ENCODE measurements at regions not wholly inside any gene's neighbourhood (a gene's known extent, or its start where the extent isn't known, plus 50 kb on each side); places are given as distances from the start of the nearest gene placed in this dataset.

- no peak for TF ChIP-seq CTCF (IDR thresholded peaks at IDR 0.05)
- intact Hi-C loops (cut with DNase I; ENCODE audit: low total_unique reads): no loop called here
- DNase-seq: no peak
Observed at GRCh38 chrX:15939737-15940136, 85.1 kb upstream of the AP1S2 start.

GRCh38 chrX:15938072-15938471, 83.5 kb upstream of the AP1S2 start:
- Histone ChIP-seq H3K27ac (no peak overlapping the region), H3K27me3 (no peaks in the 10 kb centered on the region), H3K4me3 (no peak overlapping the region), H3K9me3 (no peaks in the 10 kb centered on the region), H3K4me1 (no peaks in the 10 kb centered on the region), H3K36me3 (no peaks in the 10 kb centered on the region)
- no peak for DNase-seq
- intact Hi-C loops (cut with DNase I; ENCODE audit: low total_unique reads): no loop called here
- TF ChIP-seq CTCF (IDR thresholded peaks at IDR 0.05): no peak

More at GRCh38 chrX:15939737-15940136, 85.1 kb upstream of the AP1S2 start:
- H3K27ac ChIP-seq: no peak overlapping the region
- H3K36me3 ChIP-seq: no peaks in the 10 kb centered on the region
- H3K4me1 ChIP-seq: no peaks in the 10 kb centered on the region
- no peaks in the 10 kb centered on the region for H3K27me3 ChIP-seq
- H3K4me3 ChIP-seq: no peak overlapping the region
- H3K9me3 ChIP-seq: no peaks in the 10 kb centered on the region

GRCh38 chrX:15931362-15931761, 76.7 kb upstream of the AP1S2 start:
- Histone ChIP-seq H3K4me3 (no peak overlapping the region), H3K27me3 (no peaks in the 10 kb centered on the region), H3K27ac (no peak overlapping the region), H3K36me3 (no peaks in the 10 kb centered on the region), H3K4me1 (no peaks in the 10 kb centered on the region), H3K9me3 (no peaks in the 10 kb centered on the region)
- intact Hi-C loops (cut with DNase I; ENCODE audit: low total_unique reads): no loop called here
- TF ChIP-seq CTCF (IDR thresholded peaks at IDR 0.05): no peak
- no peak for DNase-seq

- TF ChIP-seq CTCF (IDR thresholded peaks at IDR 0.05): no peak
- no peak overlapping the region for H3K4me3 ChIP-seq
- no peak for DNase-seq
- no peaks in the 10 kb centered on the region for H3K9me3 ChIP-seq
- H3K27me3 ChIP-seq: no peaks in the 10 kb centered on the region
- intact Hi-C loops (cut with DNase I; ENCODE audit: low total_unique reads): no loop called here
- no peaks in the 10 kb centered on the region for H3K4me1 ChIP-seq
- H3K36me3 ChIP-seq: no peaks in the 10 kb centered on the region
- no peak overlapping the region for H3K27ac ChIP-seq
Observed at GRCh38 chrX:15930585-15930984, 76.0 kb upstream of the AP1S2 start.

- intact Hi-C loops (cut with DNase I; ENCODE audit: low total_unique reads): no loop called here
- no peak overlapping the region for H3K27ac ChIP-seq
Observed at GRCh38 chrX:15929194-15929593, 74.6 kb upstream of the AP1S2 start.

More at GRCh38 chrX:15929194-15929593, 74.6 kb upstream of the AP1S2 start:
- no peaks in the 10 kb centered on the region for H3K9me3 ChIP-seq
- no peak for TF ChIP-seq CTCF (IDR thresholded peaks at IDR 0.05)
- no peaks in the 10 kb centered on the region for H3K36me3 ChIP-seq
- H3K27me3 ChIP-seq: no peaks in the 10 kb centered on the region
- no peaks in the 10 kb centered on the region for H3K4me1 ChIP-seq
- no peak for DNase-seq
- no peak overlapping the region for H3K4me3 ChIP-seq

Measured in tibial artery (tissue), 4 donors.